ENCODE measurements at regions not wholly inside any gene's neighbourhood (a gene's known extent, or its start where the extent isn't known, plus 50 kb on each side); places are given as distances from the start of the nearest gene placed in this dataset.

- TF ChIP-seq, protein P1, sequence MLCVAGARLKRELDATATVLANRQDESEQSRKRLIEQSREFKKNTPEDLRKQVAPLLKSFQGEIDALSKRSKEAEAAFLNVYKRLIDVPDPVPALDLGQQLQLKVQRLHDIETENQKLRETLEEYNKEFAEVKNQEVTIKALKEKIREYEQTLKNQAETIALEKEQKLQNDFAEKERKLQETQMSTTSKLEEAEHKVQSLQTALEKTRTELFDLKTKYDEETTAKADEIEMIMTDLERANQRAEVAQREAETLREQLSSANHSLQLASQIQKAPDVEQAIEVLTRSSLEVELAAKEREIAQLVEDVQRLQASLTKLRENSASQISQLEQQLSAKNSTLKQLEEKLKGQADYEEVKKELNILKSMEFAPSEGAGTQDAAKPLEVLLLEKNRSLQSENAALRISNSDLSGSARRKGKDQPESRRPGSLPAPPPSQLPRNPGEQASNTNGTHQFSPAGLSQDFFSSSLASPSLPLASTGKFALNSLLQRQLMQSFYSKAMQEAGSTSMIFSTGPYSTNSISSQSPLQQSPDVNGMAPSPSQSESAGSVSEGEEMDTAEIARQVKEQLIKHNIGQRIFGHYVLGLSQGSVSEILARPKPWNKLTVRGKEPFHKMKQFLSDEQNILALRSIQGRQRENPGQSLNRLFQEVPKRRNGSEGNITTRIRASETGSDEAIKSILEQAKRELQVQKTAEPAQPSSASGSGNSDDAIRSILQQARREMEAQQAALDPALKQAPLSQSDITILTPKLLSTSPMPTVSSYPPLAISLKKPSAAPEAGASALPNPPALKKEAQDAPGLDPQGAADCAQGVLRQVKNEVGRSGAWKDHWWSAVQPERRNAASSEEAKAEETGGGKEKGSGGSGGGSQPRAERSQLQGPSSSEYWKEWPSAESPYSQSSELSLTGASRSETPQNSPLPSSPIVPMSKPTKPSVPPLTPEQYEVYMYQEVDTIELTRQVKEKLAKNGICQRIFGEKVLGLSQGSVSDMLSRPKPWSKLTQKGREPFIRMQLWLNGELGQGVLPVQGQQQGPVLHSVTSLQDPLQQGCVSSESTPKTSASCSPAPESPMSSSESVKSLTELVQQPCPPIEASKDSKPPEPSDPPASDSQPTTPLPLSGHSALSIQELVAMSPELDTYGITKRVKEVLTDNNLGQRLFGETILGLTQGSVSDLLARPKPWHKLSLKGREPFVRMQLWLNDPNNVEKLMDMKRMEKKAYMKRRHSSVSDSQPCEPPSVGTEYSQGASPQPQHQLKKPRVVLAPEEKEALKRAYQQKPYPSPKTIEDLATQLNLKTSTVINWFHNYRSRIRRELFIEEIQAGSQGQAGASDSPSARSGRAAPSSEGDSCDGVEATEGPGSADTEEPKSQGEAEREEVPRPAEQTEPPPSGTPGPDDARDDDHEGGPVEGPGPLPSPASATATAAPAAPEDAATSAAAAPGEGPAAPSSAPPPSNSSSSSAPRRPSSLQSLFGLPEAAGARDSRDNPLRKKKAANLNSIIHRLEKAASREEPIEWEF (CRISPR knock-in tag; IDR thresholded peaks at IDR 0.05) = no peak
Measured at GRCh38 chrX:25726539-25726938, 411.6 kb upstream of the MAGEB18 start (continued).

DNA sequence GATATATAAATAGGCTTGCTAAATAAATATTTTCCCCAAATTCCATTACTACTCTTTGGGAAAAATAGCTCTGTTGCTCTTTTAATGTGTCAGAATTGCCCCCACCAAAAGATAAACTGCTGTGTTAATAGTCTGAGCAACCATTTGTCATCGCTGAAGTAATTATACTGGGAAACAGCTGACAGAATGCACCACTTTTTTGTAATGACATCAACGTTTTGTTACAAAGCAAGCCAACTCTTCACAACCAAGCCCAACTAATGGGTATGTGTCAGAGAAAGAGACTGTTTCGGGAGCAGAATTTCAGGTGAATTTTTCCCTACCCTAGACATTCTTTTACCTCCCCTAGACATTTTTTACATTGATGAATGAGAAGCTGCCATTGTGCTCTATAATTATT, 405.0 kb upstream of the MAGEB18 start:
- no peaks in the 10 kb centered on the region for H4K20me1 ChIP-seq (replicated peaks; ENCODE audit: control insufficient read depth, insufficient read depth, low read length)
- no peaks in the 10 kb centered on the region for H3K4me1 ChIP-seq (replicated peaks in 1 of 2; ENCODE audit: control insufficient read depth in 2 of 2, insufficient read depth in 2 of 2, low read length in 2 of 2)
- CTCF ChIA-PET (ENCODE audit: low intra/inter-chr PET ratio) = no interaction called here
- ATAC-seq (no peak), DNase-seq (ENCODE audit: extremely low read depth in 1 of 4, low spot score in 3 of 4) (no peak), FAIRE-seq (no peak)
- no peak overlapping the region for H3K4me2 ChIP-seq (ENCODE audit: insufficient read depth, low read length)
- BruUV-seq (replicated peaks) = no TSS peak
- WGBS (ENCODE audit: insufficient coverage, low coverage, missing lambda C conversion rate) = 0% methylated on average over 3 of the region's 3 CpGs
- POLR2A ChIA-PET = no interaction called here
- H3K27me3 ChIP-seq (ENCODE audit: control insufficient read depth in 2 of 2, insufficient read depth in 2 of 2, low read length in 2 of 2) = no peaks in the 10 kb centered on the region
- no peaks in the 10 kb centered on the region for H3K36me3 ChIP-seq (ENCODE audit: control insufficient read depth, insufficient read depth, low read length)
- no peaks in the 10 kb centered on the region for H3K79me2 ChIP-seq (ENCODE audit: control insufficient read depth, insufficient read depth, low read length)
- in situ Hi-C loops (cut with MboI) = no loop called here
- H2AFZ ChIP-seq (ENCODE audit: low read depth, low read length) = no peak overlapping the region
- no peak overlapping the region for H3K9ac ChIP-seq (ENCODE audit: insufficient read depth in 1 of 2, low read depth in 2 of 2, low read length in 2 of 2)
- H3K27ac ChIP-seq (ENCODE audit: extremely low read depth, low read depth, low read length) = no peak overlapping the region
- intact Hi-C loops (cut with micrococcal nuclease) = no loop called here
- H3K9me3 ChIP-seq (replicated peaks; ENCODE audit: control insufficient read depth, insufficient read depth, low read depth, low read length) = no peaks in the 10 kb centered on the region
- no peaks in the 10 kb centered on the region for H3K9me1 ChIP-seq (ENCODE audit: control insufficient read depth, insufficient read depth, low read length)
- no peak overlapping the region for H3K4me3 ChIP-seq
- no peak for TF ChIP-seq KAT8 (IDR thresholded peaks at IDR 0.05; ENCODE audit: low read depth)
- no peak for TF ChIP-seq PCBP2 (IDR thresholded peaks at IDR 0.05; ENCODE audit: low read depth, low read length, poor library complexity, severe bottlenecking)
- no peak for TF ChIP-seq JUNB (CRISPR knock-in tag; conservative IDR thresholded peaks at IDR 0.05)
- TF ChIP-seq POLR2AphosphoS2 (IDR thresholded peaks at IDR 0.05; ENCODE audit: low read length) = no peak
- TF ChIP-seq VEZF1 (CRISPR knock-in tag; IDR thresholded peaks at IDR 0.05) = no peak
- no peak for TF ChIP-seq CHAMP1 (IDR thresholded peaks at IDR 0.05)
- TF ChIP-seq ELF1 (tag; IDR thresholded peaks at IDR 0.05) = no peak
- TF ChIP-seq ZNF197 (CRISPR knock-in tag; IDR thresholded peaks at IDR 0.05; ENCODE audit: low read depth) = no peak
- no peak for TF ChIP-seq ZNF133 (CRISPR knock-in tag; IDR thresholded peaks at IDR 0.05)
- TF ChIP-seq CBFA2T3 (IDR thresholded peaks at IDR 0.05) = no peak
- TF ChIP-seq PTRF (tag; IDR thresholded peaks at IDR 0.05) = no peak
- no peak for TF ChIP-seq EWSR1 (IDR thresholded peaks at IDR 0.05; ENCODE audit: borderline replicate concordance, low read depth, partially characterized antibody)
- no peak for TF ChIP-seq ILK (tag; IDR thresholded peaks at IDR 0.05; ENCODE audit: borderline replicate concordance, low read depth)

All from K562 (cell line).